ENCODE measurements at regions not wholly inside any gene's neighbourhood (a gene's known extent, or its start where the extent isn't known, plus 50 kb on each side); places are given as distances from the start of the nearest gene placed in this dataset.

DNA sequence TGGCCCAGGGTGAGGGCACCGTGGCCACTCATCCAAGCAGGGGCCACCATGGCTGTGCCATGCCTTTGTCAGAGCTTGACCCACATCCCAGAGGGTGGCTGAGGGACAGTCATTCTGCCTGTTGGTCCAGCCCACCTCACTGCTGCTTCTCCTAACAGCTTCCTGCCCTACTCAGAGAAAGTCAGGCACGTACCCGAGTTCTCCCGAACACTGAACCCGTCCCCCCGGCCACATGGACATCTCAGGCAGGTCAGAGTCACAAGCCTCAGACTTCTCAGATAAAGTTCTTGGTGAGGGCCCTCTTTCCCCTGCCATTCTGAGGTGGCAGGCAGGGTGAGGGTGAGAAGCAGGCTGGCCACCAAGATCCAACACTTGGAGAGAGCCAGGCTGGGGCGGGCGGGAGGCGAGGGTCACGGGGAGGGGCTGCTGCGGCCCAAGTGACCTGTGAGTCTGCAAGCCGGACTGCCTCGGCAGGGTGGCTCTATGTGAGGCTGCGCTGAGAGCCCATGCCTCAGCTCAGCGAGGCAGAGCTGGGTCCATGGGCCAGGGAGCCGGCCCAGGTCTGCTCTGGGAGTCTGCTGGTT, 317.8 kb downstream of the TMEM121 start:
- TF ChIP-seq POLR2A (IDR thresholded peaks at IDR 0.05; ENCODE audit: low read depth, low read length) = no peak
- no peak for TF ChIP-seq GATA2 (IDR thresholded peaks at IDR 0.05; ENCODE audit: insufficient read depth, insufficient read length, low read depth, low read length)
- TF ChIP-seq JUN (IDR thresholded peaks at IDR 0.05; ENCODE audit: borderline replicate concordance, insufficient read depth, insufficient read length, low read depth) = no peak
- no peak for TF ChIP-seq POLR2AphosphoS5 (IDR thresholded peaks at IDR 0.05; ENCODE audit: insufficient read depth, low read depth, low read length)
- TF ChIP-seq, protein P1, sequence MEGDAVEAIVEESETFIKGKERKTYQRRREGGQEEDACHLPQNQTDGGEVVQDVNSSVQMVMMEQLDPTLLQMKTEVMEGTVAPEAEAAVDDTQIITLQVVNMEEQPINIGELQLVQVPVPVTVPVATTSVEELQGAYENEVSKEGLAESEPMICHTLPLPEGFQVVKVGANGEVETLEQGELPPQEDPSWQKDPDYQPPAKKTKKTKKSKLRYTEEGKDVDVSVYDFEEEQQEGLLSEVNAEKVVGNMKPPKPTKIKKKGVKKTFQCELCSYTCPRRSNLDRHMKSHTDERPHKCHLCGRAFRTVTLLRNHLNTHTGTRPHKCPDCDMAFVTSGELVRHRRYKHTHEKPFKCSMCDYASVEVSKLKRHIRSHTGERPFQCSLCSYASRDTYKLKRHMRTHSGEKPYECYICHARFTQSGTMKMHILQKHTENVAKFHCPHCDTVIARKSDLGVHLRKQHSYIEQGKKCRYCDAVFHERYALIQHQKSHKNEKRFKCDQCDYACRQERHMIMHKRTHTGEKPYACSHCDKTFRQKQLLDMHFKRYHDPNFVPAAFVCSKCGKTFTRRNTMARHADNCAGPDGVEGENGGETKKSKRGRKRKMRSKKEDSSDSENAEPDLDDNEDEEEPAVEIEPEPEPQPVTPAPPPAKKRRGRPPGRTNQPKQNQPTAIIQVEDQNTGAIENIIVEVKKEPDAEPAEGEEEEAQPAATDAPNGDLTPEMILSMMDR (IDR thresholded peaks at IDR 0.05; ENCODE audit: extremely low read depth in 1 of 2, insufficient read depth in 1 of 2, low read depth in 1 of 2, low read length in 2 of 2) = no peak
- no peak for TF ChIP-seq EZH2 (IDR thresholded peaks at IDR 0.05; ENCODE audit: borderline replicate concordance, low read depth, low read length, severe bottlenecking)
- TF ChIP-seq, protein P2, sequence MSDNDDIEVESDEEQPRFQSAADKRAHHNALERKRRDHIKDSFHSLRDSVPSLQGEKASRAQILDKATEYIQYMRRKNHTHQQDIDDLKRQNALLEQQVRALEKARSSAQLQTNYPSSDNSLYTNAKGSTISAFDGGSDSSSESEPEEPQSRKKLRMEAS (IDR thresholded peaks at IDR 0.05; ENCODE audit: insufficient read depth, insufficient read length) = no peak

Data from endothelial cell of umbilical vein (primary cell).